Stomach (tissue), 8 donors: ENCODE measurements at regions not wholly inside any gene's neighbourhood (a gene's known extent, or its start where the extent isn't known, plus 50 kb on each side); places are given as distances from the start of the nearest gene placed in this dataset.

ENCODE experiments used
- DNase-seq, 2 donors: peaks; one replicate each; pipeline versions ENCODE4 v3.0.0 to v3.0.0-alpha.2; 2013 to 2019
- H3K27ac ChIP-seq, 5 donors: fragments of 200-600 bp in 4 of 5; sonication (generic) in 4 of 5; one replicate each; pipeline ENCODE4 v1.5.1; 2013 to 2019; ENCODE audit warnings: mild to moderate bottlenecking in 1 of 5, moderate library complexity in 1 of 5
- H3K27me3 ChIP-seq, 3 donors: fragments of 200-600 bp; sonication (generic); one replicate each; pipeline ENCODE4 v1.5.1; 2017 to 2019; ENCODE audit warnings: mixed run types in 1 of 3
- H3K36me3 ChIP-seq, 4 donors: fragments of 200-600 bp; sonication (generic); 1 replicate in 3 of 4; 2 replicates in 1 of 4; pipeline ENCODE4 v1.5.1; 2016 to 2019
- H3K4me1 ChIP-seq, 4 donors: fragments of 200-600 bp; sonication (generic); one replicate each; pipeline ENCODE4 v1.5.1; 2016 to 2019
- H3K4me3 ChIP-seq, 4 donors: fragments of 200-600 bp; sonication (generic) in 3 of 4; one replicate each; pipeline ENCODE4 v1.5.1; 2016 to 2019; ENCODE audit warnings: mild to moderate bottlenecking in 1 of 4
- H3K9me3 ChIP-seq, 4 donors: fragments of 200-600 bp; sonication (generic); one replicate each; pipeline ENCODE4 v1.5.1; 2016 to 2019
- EP300 ChIP-seq: sonication (generic); formaldehyde crosslinking; IDR thresholded peaks from one replicate; pipeline ENCODE4 v1.6.1; 2017; ENCODE audit warnings: antibody characterized with exemption
- POLR2A ChIP-seq, 4 donors: fragments of 450-650 bp; IDR thresholded peaks; one replicate each; pipeline ENCODE4 v1.6.1; 2016; ENCODE audit warnings: antibody characterized with exemption in 4 of 4, control low read depth in 2 of 4, mild to moderate bottlenecking in 1 of 4, moderate library complexity in 1 of 4
- POLR2AphosphoS5 ChIP-seq, 3 donors: sonication (generic); formaldehyde crosslinking; IDR thresholded peaks; one replicate each; pipeline ENCODE4 v1.6.1; 2016; ENCODE audit warnings: antibody characterized with exemption in 3 of 3
- WGBS, 5 donors: extraction: QIAGEN DNeasy Blood & Tissue Kit in 3 of 5; methylation state at CpG; one replicate each; pipeline versions ENCODE4 v1.1.5 to v1.1.7; 2013 to 2018; 5-methylcytosine and 5-hydroxymethylcytosine counted together
- intact Hi-C: fragments of 100-400 bp; cut with DNase I; formaldehyde crosslinking; loops from one replicate; pipeline ENCODE4 v1.15.1; 2023; ENCODE audit warnings: low total_unique reads
- TF ChIP-seq, protein P1 (sequence below), 7 experiments: fragments of 450-650 bp in 4 of 7; fragments of 200-600 bp in 3 of 7; sonication (generic) in 3 of 7; IDR thresholded peaks; one replicate each; pipeline ENCODE4 v1.5.1; 2016 to 2019; ENCODE audit warnings: antibody characterized with exemption in 7 of 7, control low read depth in 2 of 7, mild to moderate bottlenecking in 1 of 7
- donor health status: healthy with polysubstance abuse.
- donor health status: Bipolar disorder and iron deficiency.
- donor health status: healthy.

DNA sequence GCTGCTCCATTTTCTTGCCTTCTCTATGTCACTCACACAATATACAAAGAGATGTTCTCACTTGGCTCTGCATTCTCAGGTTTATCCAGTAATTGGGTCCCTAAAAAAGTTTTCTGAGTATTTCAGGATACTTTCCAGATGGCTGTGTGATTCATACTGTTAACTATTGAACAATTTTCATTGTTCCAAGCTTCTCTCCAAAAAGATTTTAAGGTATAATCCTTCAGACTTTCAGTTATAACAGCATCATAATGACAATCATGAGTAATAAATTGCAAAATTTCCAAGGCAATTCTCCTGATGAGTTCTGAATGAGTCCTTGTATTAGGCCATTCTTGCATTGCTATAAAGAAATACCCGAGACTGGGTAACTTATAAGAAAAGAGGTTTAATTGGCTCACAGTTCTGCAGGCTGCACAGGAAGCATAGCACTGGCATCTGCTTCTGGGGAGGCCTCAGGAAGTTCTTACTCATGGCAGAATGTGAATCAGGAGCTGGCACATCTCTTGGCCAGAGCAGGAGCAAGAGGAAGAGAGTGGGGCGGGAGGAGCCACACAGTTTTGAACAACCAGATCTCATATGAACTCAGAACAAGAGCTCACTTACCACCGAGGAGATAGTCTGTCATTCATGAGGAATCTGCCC is 148.1 kb downstream of the SLC16A9 start:
- Histone ChIP-seq H3K4me1 (no peaks in the 10 kb centered on the region), H3K27ac (no peak overlapping the region), H3K36me3 (no peaks in the 10 kb centered on the region), H3K4me3 (no peak overlapping the region), H3K27me3 (no peaks in the 10 kb centered on the region), H3K9me3 (no peaks in the 10 kb centered on the region)
- 59 to 72% (median 67%) methylated on average over 3 of the region's 3 CpGs for WGBS, 5 donors
- TF ChIP-seq, protein P1, sequence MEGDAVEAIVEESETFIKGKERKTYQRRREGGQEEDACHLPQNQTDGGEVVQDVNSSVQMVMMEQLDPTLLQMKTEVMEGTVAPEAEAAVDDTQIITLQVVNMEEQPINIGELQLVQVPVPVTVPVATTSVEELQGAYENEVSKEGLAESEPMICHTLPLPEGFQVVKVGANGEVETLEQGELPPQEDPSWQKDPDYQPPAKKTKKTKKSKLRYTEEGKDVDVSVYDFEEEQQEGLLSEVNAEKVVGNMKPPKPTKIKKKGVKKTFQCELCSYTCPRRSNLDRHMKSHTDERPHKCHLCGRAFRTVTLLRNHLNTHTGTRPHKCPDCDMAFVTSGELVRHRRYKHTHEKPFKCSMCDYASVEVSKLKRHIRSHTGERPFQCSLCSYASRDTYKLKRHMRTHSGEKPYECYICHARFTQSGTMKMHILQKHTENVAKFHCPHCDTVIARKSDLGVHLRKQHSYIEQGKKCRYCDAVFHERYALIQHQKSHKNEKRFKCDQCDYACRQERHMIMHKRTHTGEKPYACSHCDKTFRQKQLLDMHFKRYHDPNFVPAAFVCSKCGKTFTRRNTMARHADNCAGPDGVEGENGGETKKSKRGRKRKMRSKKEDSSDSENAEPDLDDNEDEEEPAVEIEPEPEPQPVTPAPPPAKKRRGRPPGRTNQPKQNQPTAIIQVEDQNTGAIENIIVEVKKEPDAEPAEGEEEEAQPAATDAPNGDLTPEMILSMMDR (IDR thresholded peaks at IDR 0.05) = no peak
- TF ChIP-seq POLR2A (IDR thresholded peaks at IDR 0.05) (no peak), POLR2AphosphoS5 (IDR thresholded peaks at IDR 0.05) (no peak), EP300 (no peak)
- DNase-seq = no peak
- intact Hi-C loops = no loop called here

DNA sequence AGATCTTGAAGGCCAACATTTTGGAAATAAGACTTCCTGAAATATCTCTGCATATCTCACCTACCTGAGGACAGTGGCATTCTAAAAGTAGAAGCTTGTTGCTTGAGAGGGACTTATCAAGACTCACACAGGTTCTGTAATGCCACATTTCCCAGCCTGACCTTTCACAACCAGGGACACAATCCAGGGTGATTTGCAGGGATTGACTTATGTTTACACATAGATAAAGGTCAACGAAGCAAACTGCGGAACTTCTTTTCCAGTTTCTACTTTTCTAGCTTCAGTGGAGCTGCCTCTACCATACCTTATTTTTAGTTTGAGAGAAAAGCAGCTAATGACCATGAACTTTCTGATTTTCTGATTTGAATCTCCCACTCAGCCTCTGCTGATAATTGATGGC is 148.7 kb downstream of the SLC16A9 start:
- Histone ChIP-seq H3K27me3 (no peaks in the 10 kb centered on the region), H3K4me3 (no peak overlapping the region), H3K27ac (no peak overlapping the region), H3K36me3 (no peaks in the 10 kb centered on the region), H3K9me3 (no peaks in the 10 kb centered on the region), H3K4me1 (no peaks in the 10 kb centered on the region)
- TF ChIP-seq EP300 (no peak), POLR2AphosphoS5 (IDR thresholded peaks at IDR 0.05) (no peak), POLR2A (IDR thresholded peaks at IDR 0.05) (no peak)
- TF ChIP-seq, protein P1 (IDR thresholded peaks at IDR 0.05) = no peak
- intact Hi-C loops = no loop called here
- no peak for DNase-seq
- 19 to 52% (median 41%) methylated on average over 2 of the region's 2 CpGs for WGBS, 5 donors

DNA sequence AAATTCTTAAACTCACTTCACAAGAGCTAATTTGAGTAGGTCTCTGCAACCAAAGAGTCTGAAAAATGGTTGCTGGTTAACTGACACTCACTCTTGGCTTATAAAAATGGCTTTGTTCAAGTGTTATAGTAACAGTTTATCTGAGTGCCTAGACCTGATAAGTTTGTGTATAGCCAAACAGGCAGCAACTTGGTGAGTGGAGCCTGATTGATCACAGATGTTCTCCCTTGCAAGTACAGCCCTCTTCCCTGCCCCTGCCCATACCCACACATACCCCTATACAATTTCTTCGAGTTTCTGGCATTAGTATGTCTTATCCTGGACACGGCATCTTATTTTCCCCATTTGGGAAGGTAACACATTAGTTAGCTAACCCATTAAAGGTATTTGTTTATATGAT is 149.5 kb downstream of the SLC16A9 start:
- 65 to 78% (median 67%) methylated on average over 2 of the region's 2 CpGs for WGBS, 5 donors
- Histone ChIP-seq H3K27ac (no peak overlapping the region), H3K27me3 (no peaks in the 10 kb centered on the region), H3K9me3 (no peaks in the 10 kb centered on the region), H3K4me3 (no peak overlapping the region), H3K4me1 (no peaks in the 10 kb centered on the region), H3K36me3 (no peaks in the 10 kb centered on the region)
- TF ChIP-seq POLR2A (IDR thresholded peaks at IDR 0.05) (no peak), POLR2AphosphoS5 (IDR thresholded peaks at IDR 0.05) (no peak), EP300 (no peak)
- TF ChIP-seq, protein P1 (IDR thresholded peaks at IDR 0.05) = no peak
- intact Hi-C loops = no loop called here
- no peak for DNase-seq

DNA sequence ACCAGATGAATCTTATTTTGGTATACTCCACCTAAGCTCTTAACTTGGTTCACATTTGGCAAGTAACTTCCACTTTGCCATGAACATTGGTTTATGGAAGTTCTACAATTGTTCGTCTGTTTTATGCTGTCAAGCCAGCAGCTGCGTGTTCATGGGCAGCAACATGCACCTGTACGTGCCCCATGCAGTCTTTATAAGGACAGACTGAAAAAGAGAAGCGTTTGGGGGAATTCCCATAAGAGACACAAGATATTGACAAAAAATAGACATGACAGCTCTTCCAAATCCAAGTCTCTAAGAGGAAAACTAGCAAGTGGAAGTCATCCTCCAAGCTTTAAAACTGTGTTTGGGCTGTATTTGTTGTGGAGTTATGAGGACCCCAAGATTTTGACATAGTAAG is 151.6 kb downstream of the SLC16A9 start:
- WGBS, 5 donors = 72 to 88% (median 78%) methylated on average over 4 of the region's 4 CpGs

More for the DNA sequence above, 151.6 kb downstream of the SLC16A9 start:
- H3K27ac ChIP-seq = no peak overlapping the region
- H3K9me3 ChIP-seq = no peaks in the 10 kb centered on the region
- H3K4me1 ChIP-seq = no peaks in the 10 kb centered on the region
- H3K36me3 ChIP-seq = no peaks in the 10 kb centered on the region
- intact Hi-C loops = no loop called here
- H3K27me3 ChIP-seq = no peaks in the 10 kb centered on the region
- TF ChIP-seq, protein P1 (IDR thresholded peaks at IDR 0.05) = no peak
- TF ChIP-seq POLR2AphosphoS5 (IDR thresholded peaks at IDR 0.05) (no peak), EP300 (no peak), POLR2A (IDR thresholded peaks at IDR 0.05) (no peak)
- DNase-seq = no peak
- H3K4me3 ChIP-seq = no peak overlapping the region
